PC-3 (cell line): ENCODE measurements at regions not wholly inside any gene's neighbourhood (a gene's known extent, or its start where the extent isn't known, plus 50 kb on each side); places are given as distances from the start of the nearest gene placed in this dataset.

Experiments used
- ATAC-seq: fragments of 200-7000 bp; cut with Tn5 transposase; 2 replicates; pipeline ENCODE4 v1.9.1; 2020; ENCODE audit warnings: mild to moderate bottlenecking, moderate library complexity
- BruUV-seq: library from RNA; stranded (reverse); fragments of 400-500 nt; replicated peaks from 2 replicates; lab custom pipeline; 2021; lab: Mats Ljungman, UMichigan
- CTCF ChIA-PET: fragments of 300-600 bp; sonication (Branson Sonifier 250); formaldehyde crosslinking; loops from one replicate; lab custom pipeline; 2022; ENCODE audit warnings: antibody characterized with exemption; lab: Charles Lee
- POLR2A ChIA-PET: fragments of 300-600 bp; sonication (Branson Sonifier 250); formaldehyde crosslinking; loops from one replicate; lab custom pipeline; 2022; ENCODE audit warnings: antibody characterized with exemption; ENCODE audit not compliant: unreplicated experiment; lab: Charles Lee
- DNase-seq: peaks from one replicate; pipeline ENCODE4 v3.0.0-alpha.2; 2015
- H2AFZ ChIP-seq: fragments of 300-600 bp; sonication (generic); 2 replicates; pipeline ENCODE4 v1.6.0; 2016; ENCODE audit warnings: antibody characterized with exemption, low read length
- H3F3A ChIP-seq: fragments of 300-600 bp; sonication (generic); one replicate; pipeline ENCODE4 v1.6.0; 2017; ENCODE audit warnings: antibody characterized with exemption, low read length, control low read depth, mild to moderate bottlenecking; ENCODE audit not compliant: unreplicated experiment
- H3K27ac ChIP-seq: fragments of 300-600 bp; sonication (generic); 2 replicates; pipeline ENCODE4 v1.5.1; 2016; ENCODE audit warnings: mild to moderate bottlenecking, low read length
- H3K27me3 ChIP-seq: fragments of 300-600 bp; sonication (generic); 2 replicates; pipeline ENCODE4 v1.6.1; 2016; ENCODE audit warnings: low read length, mixed read lengths
- H3K36me3 ChIP-seq: fragments of 300-600 bp; sonication (generic); 2 replicates; pipeline ENCODE4 v1.6.1; 2016; ENCODE audit warnings: low read depth, mixed run types, low read length, mixed read lengths
- H3K4me1 ChIP-seq: fragments of 300-600 bp; sonication (generic); 2 replicates; pipeline ENCODE4 v1.5.1; 2016; ENCODE audit warnings: low read length; ENCODE audit not compliant: insufficient read depth
- H3K4me2 ChIP-seq: fragments of 300-600 bp; sonication (generic); 2 replicates; pipeline ENCODE4 v1.6.0; 2016; ENCODE audit warnings: low read length
- H3K4me3 ChIP-seq: fragments of 300-600 bp; sonication (generic); 2 replicates; pipeline ENCODE4 v1.5.1; 2016; ENCODE audit warnings: mild to moderate bottlenecking, low read length, mixed read lengths
- H3K79me2 ChIP-seq: fragments of 300-600 bp; sonication (generic); 2 replicates; pipeline ENCODE4 v1.6.1; 2017; ENCODE audit warnings: low read length, mixed read lengths
- H3K9ac ChIP-seq: fragments of 300-600 bp; sonication (generic); 2 replicates; pipeline ENCODE4 v1.6.0; 2016; ENCODE audit warnings: mild to moderate bottlenecking, low read length
- H3K9me2 ChIP-seq: fragments of 300-600 bp; sonication (generic); replicated peaks from 2 replicates; pipeline ENCODE4 v1.6.1; 2016; ENCODE audit warnings: mixed run types, low read length, mixed read lengths
- H3K9me3 ChIP-seq: fragments of 300-600 bp; sonication (generic); 2 replicates; pipeline ENCODE4 v1.6.1; 2016; ENCODE audit warnings: low read length, mixed read lengths
- H4K20me1 ChIP-seq: fragments of 300-600 bp; sonication (generic); 2 replicates; pipeline ENCODE4 v1.6.1; 2016; ENCODE audit warnings: low read length, mixed read lengths
- CTCF ChIP-seq: fragments of 300-600 bp; sonication (generic); conservative IDR thresholded peaks from 2 replicates; pipeline ENCODE4 v1.5.1; 2017; ENCODE audit warnings: antibody characterized with exemption, low read depth, mild to moderate bottlenecking, low read length
- EZH2 ChIP-seq: fragments of 300-600 bp; sonication (generic); IDR thresholded peaks from one replicate; pipeline ENCODE4 v1.6.1; 2017; ENCODE audit warnings: antibody characterized with exemption, mild to moderate bottlenecking, low read length; ENCODE audit not compliant: unreplicated experiment
- EZH2phosphoT487 ChIP-seq: fragments of 300-600 bp; sonication (generic); IDR thresholded peaks from 2 replicates; pipeline ENCODE4 v1.6.1; 2018; ENCODE audit warnings: mild to moderate bottlenecking, antibody characterized with exemption, low read length, borderline replicate concordance
- intact Hi-C: fragments of 100-400 bp; cut with micrococcal nuclease; formaldehyde crosslinking; loops from 2 replicates; pipeline ENCODE4 v1.9.0; 2023

GRCh38 chr5:8288334-8288733 is 419.4 kb downstream of the MTRR start:
- DNase-seq (peak; percentile 28), ATAC-seq (peak; percentile 73)
- H3K4me3 ChIP-seq: no peak overlapping the region
- no peaks in the 10 kb centered on the region for H3K4me1 ChIP-seq
- no peak overlapping the region for H2AFZ ChIP-seq
- no peak overlapping the region for H3K9ac ChIP-seq
- no peaks in the 10 kb centered on the region for H3K9me2 ChIP-seq
- H3F3A ChIP-seq: no peaks in the 10 kb centered on the region
- H3K79me2 ChIP-seq: no peaks in the 10 kb centered on the region
- no peaks in the 10 kb centered on the region for H3K36me3 ChIP-seq
- TF ChIP-seq EZH2: no peak
- TF ChIP-seq CTCF: no peak
- TF ChIP-seq EZH2phosphoT487: no peak
- BruUV-seq: no TSS peak
- CTCF ChIA-PET: no interaction called here
- H3K27ac ChIP-seq: no peak overlapping the region
- intact Hi-C loops: no loop called here
- H3K9me3 ChIP-seq: no peaks in the 10 kb centered on the region
- no peaks in the 10 kb centered on the region; the same call in 1 of the 2 replicates for H3K27me3 ChIP-seq
- H4K20me1 ChIP-seq: no peaks in the 10 kb centered on the region
- POLR2A ChIA-PET: no interaction called here
- no peak overlapping the region for H3K4me2 ChIP-seq

GRCh38 chr5:8288897-8289516 is 420.1 kb downstream of the MTRR start:
- CTCF ChIA-PET: no interaction called here
- Histone ChIP-seq H3K27ac (no peak overlapping the region), H3K4me1 (no peaks in the 10 kb centered on the region), H3K9me2 (no peaks in the 10 kb centered on the region), H2AFZ (no peak overlapping the region), H3K4me3 (no peak overlapping the region), H3K9ac (no peak overlapping the region), H3K4me2 (no peak overlapping the region), H3K36me3 (no peaks in the 10 kb centered on the region), H3K9me3 (no peaks in the 10 kb centered on the region), H3K79me2 (no peaks in the 10 kb centered on the region), H3K27me3 (no peaks in the 10 kb centered on the region; the same call in 1 of the 2 replicates), H3F3A (no peaks in the 10 kb centered on the region), H4K20me1 (no peaks in the 10 kb centered on the region)
- DNase-seq (no peak), ATAC-seq (no peak)
- TF ChIP-seq EZH2phosphoT487 (no peak), EZH2 (no peak), CTCF (no peak)
- POLR2A ChIA-PET: no interaction called here
- BruUV-seq: no TSS peak
- intact Hi-C loops: no loop called here

GRCh38 chr5:8289779-8290178 is 420.8 kb downstream of the MTRR start:
- ChIA-PET POLR2A (no interaction called here), CTCF (no interaction called here)
- intact Hi-C loops: no loop called here
- no peaks in the 10 kb centered on the region for H3K79me2 ChIP-seq
- H3F3A ChIP-seq: no peaks in the 10 kb centered on the region
- no peak overlapping the region for H3K4me2 ChIP-seq
- H3K27ac ChIP-seq: no peak overlapping the region
- BruUV-seq: no TSS peak
- H3K27me3 ChIP-seq: no peaks in the 10 kb centered on the region; the same call in 1 of the 2 replicates
- DNase-seq (no peak), ATAC-seq (no peak)
- TF ChIP-seq CTCF (no peak), EZH2 (no peak)
- H3K9me2 ChIP-seq: no peaks in the 10 kb centered on the region
- no peak overlapping the region for H3K4me3 ChIP-seq
- H2AFZ ChIP-seq: no peak overlapping the region
- no peak overlapping the region for H3K9ac ChIP-seq
- H3K4me1 ChIP-seq: no peaks in the 10 kb centered on the region
- no peaks in the 10 kb centered on the region for H4K20me1 ChIP-seq
- H3K36me3 ChIP-seq: no peaks in the 10 kb centered on the region
- no peaks in the 10 kb centered on the region for H3K9me3 ChIP-seq
